Neuronal stem cell (in vitro differentiated cells): ENCODE measurements at regions not wholly inside any gene's neighbourhood (a gene's known extent, or its start where the extent isn't known, plus 50 kb on each side); places are given as distances from the start of the nearest gene placed in this dataset.

Source experiments
- DNase-seq: peaks from one replicate; pipeline ENCODE4 v3.0.0-alpha.2; 2013; ENCODE audit warnings: low spot score
- H2AFZ ChIP-seq: one replicate; pipeline ENCODE4 v1.6.1; 2013; ENCODE audit warnings: mild to moderate bottlenecking, low read length, inconsistent platforms
- H2AK5ac ChIP-seq: 2 replicates; pipeline ENCODE4 v1.6.1; 2013; ENCODE audit warnings: low read depth, mild to moderate bottlenecking, inconsistent platforms, low read length, moderate library complexity, mixed read lengths
- H2BK120ac ChIP-seq: 2 replicates; pipeline ENCODE4 v1.6.1; 2013; ENCODE audit warnings: low read depth, mild to moderate bottlenecking, inconsistent platforms, low read length, moderate library complexity, mixed read lengths
- H2BK12ac ChIP-seq: one replicate; pipeline ENCODE4 v1.6.1; 2013; ENCODE audit warnings: low read length, inconsistent platforms
- H2BK15ac ChIP-seq: 2 replicates; pipeline ENCODE4 v1.6.1; 2013; ENCODE audit warnings: mild to moderate bottlenecking, low read length, inconsistent platforms, mixed read lengths
- H2BK5ac ChIP-seq: one replicate; pipeline ENCODE4 v1.6.1; 2013; ENCODE audit warnings: inconsistent platforms, mild to moderate bottlenecking, low read length, moderate library complexity
- H3K14ac ChIP-seq: one replicate; pipeline ENCODE4 v1.6.1; 2013; ENCODE audit warnings: low read length, inconsistent platforms
- H3K18ac ChIP-seq: 2 replicates; pipeline ENCODE4 v1.6.1; 2013; ENCODE audit warnings: low read length, inconsistent platforms
- H3K23ac ChIP-seq: 2 replicates; pipeline ENCODE4 v1.6.1; 2013; ENCODE audit warnings: low read depth, mild to moderate bottlenecking, mixed read lengths, low read length, inconsistent platforms; ENCODE audit not compliant: poor library complexity
- H3K27ac ChIP-seq: replicated peaks from 3 replicates; pipeline ENCODE4 v1.5.1; 2013; ENCODE audit warnings: low read length, inconsistent platforms
- H3K27me3 ChIP-seq, 3 experiments: 2 replicates each; pipeline ENCODE4 v1.6.1; 2013; ENCODE audit warnings: low read length in 3 of 3, mild to moderate bottlenecking in 2 of 3, inconsistent platforms in 1 of 3, low read depth in 1 of 3, mixed read lengths in 1 of 3, moderate library complexity in 1 of 3; ENCODE audit not compliant: control insufficient read depth in 3 of 3, insufficient read depth in 3 of 3
- H3K36me3 ChIP-seq, 2 donors: replicated peaks in 1 of 2; 2 replicates each; pipeline ENCODE4 v1.6.1; 2013; ENCODE audit warnings: low read length in 2 of 2; ENCODE audit not compliant: control insufficient read depth in 2 of 2, insufficient read depth in 2 of 2
- H3K4ac ChIP-seq: 2 replicates; pipeline ENCODE4 v1.6.1; 2013; ENCODE audit warnings: inconsistent platforms, mild to moderate bottlenecking, low read length, moderate library complexity
- H3K4me1 ChIP-seq, 2 donors: 1 replicate in 1 of 2; 2 replicates in 1 of 2; pipeline ENCODE4 v1.6.1; 2013; ENCODE audit warnings: low read length in 2 of 2, low read depth in 1 of 2; ENCODE audit not compliant: control insufficient read depth in 2 of 2, insufficient read depth in 1 of 2
- H3K4me2 ChIP-seq: one replicate; pipeline ENCODE4 v1.6.1; 2013; ENCODE audit warnings: mild to moderate bottlenecking, low read length, inconsistent platforms; ENCODE audit not compliant: insufficient read depth, poor library complexity, severe bottlenecking
- H3K4me3 ChIP-seq, 2 donors: 2 replicates each; pipeline ENCODE4 v1.5.1; 2013; ENCODE audit warnings: low read length in 2 of 2, mild to moderate bottlenecking in 2 of 2, inconsistent platforms in 1 of 2, moderate library complexity in 1 of 2
- H3K79me1 ChIP-seq: one replicate; pipeline ENCODE4 v1.6.1; 2013; ENCODE audit warnings: low read depth, mild to moderate bottlenecking, inconsistent platforms, low read length, moderate library complexity
- H3K9ac ChIP-seq: one replicate; pipeline ENCODE4 v1.6.1; 2013; ENCODE audit warnings: mild to moderate bottlenecking, low read depth, low read length, inconsistent platforms; ENCODE audit not compliant: poor library complexity
- H3K9me3 ChIP-seq, 2 donors: replicated peaks in 1 of 2; 2 replicates each; pipeline versions ENCODE3 to v1.6.1; 2013; ENCODE audit warnings: low read length in 2 of 2, mild to moderate bottlenecking in 2 of 2, inconsistent platforms in 1 of 2, low read depth in 1 of 2, mixed read lengths in 1 of 2, moderate library complexity in 1 of 2; ENCODE audit not compliant: control insufficient read depth in 2 of 2, insufficient read depth in 1 of 2
- H4K8ac ChIP-seq: one replicate; pipeline ENCODE4 v1.6.1; 2013; ENCODE audit warnings: low read depth, mild to moderate bottlenecking, inconsistent platforms, low read length, moderate library complexity
- H4K91ac ChIP-seq: one replicate; pipeline ENCODE4 v1.6.1; 2013; ENCODE audit warnings: low read length, low read depth, mild to moderate bottlenecking, inconsistent platforms; ENCODE audit not compliant: poor library complexity
- WGBS, 2 donors: extraction: QIAGEN DNeasy Blood & Tissue Kit; methylation state at CpG; one replicate each; pipeline ENCODE4 v1.1.7; 2013; ENCODE audit warnings: missing lambda C conversion rate in 2 of 2, mixed read lengths in 1 of 2; ENCODE audit not compliant: insufficient read length in 2 of 2, insufficient replicate concordance in 1 of 2; ENCODE audit errors: extremely low coverage in 2 of 2; 5-methylcytosine and 5-hydroxymethylcytosine counted together

DNA sequence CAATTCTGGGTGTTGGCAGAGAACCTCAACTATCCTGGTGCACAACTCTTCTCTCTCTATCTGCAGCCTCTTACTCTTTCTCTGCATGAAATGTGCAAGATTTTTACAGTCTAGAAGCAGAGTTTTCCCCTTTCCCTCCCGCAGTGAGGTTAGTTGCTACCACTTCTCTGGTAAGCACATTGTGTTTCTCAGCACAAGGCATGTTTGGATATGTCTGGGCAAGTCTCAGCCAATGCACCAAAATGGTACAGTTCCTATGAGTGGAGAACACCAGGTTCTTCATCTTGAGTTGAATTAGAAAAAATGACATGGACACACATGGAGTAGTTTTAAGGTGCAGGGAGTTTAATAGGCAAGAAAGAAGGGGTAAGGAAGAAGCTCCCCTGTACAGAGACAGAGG, 187.0 kb downstream of the CCNG2 start:
- peaks cover 7 to 21% of the 10 kb centered on the region in 2 donors for H3K9me3 ChIP-seq
- no peak overlapping the region for H3K27ac ChIP-seq
- no peaks in the 10 kb centered on the region for H3K79me1 ChIP-seq
- H3K4ac ChIP-seq = no peak overlapping the region
- H3K4me1 ChIP-seq = no peaks in the 10 kb centered on the region
- H3K27me3 ChIP-seq = no peaks in the 10 kb centered on the region
- no peak overlapping the region for H2AK5ac ChIP-seq
- peak overlapping the region; percentile 40 for H3K18ac ChIP-seq
- H2BK120ac ChIP-seq = no peak overlapping the region
- H2BK5ac ChIP-seq = peak overlapping the region; percentile 43
- no peak overlapping the region for H4K91ac ChIP-seq
- H3K14ac ChIP-seq = no peak overlapping the region
- no peak for DNase-seq
- H3K23ac ChIP-seq = no peak overlapping the region
- no peak overlapping the region for H4K8ac ChIP-seq
- H3K9ac ChIP-seq = no peak overlapping the region
- no peak overlapping the region for H2AFZ ChIP-seq
- no peak overlapping the region for H2BK12ac ChIP-seq
- no CpG with 5 or more reads among the region's 1 CpG for WGBS, 2 donors
- no peak overlapping the region for H2BK15ac ChIP-seq
- no peak overlapping the region for H3K4me2 ChIP-seq
- no peak overlapping the region for H3K4me3 ChIP-seq
- no peaks in the 10 kb centered on the region for H3K36me3 ChIP-seq

- Histone ChIP-seq H3K9me3 (peaks cover 7 to 21% of the 10 kb centered on the region in 2 donors), H3K36me3 (no peaks in the 10 kb centered on the region), H3K4me1 (no peaks in the 10 kb centered on the region), H3K14ac (no peak overlapping the region), H2BK120ac (no peak overlapping the region), H3K23ac (no peak overlapping the region), H2BK15ac (no peak overlapping the region), H2BK5ac (no peak overlapping the region), H3K79me1 (no peaks in the 10 kb centered on the region), H2AFZ (no peak overlapping the region), H3K27me3 (no peaks in the 10 kb centered on the region), H2BK12ac (no peak overlapping the region), H3K18ac (no peak overlapping the region), H4K8ac (no peak overlapping the region), H3K27ac (no peak overlapping the region), H4K91ac (no peak overlapping the region), H3K4ac (no peak overlapping the region), H2AK5ac (no peak overlapping the region), H3K4me3 (no peak overlapping the region), H3K4me2 (no peak overlapping the region), H3K9ac (no peak overlapping the region)
- WGBS, 2 donors = no CpG with 5 or more reads among the region's 1 CpG
- no peak for DNase-seq
Measured at GRCh38 chr4:77344784-77345183, 187.8 kb downstream of the CCNG2 start.

DNA sequence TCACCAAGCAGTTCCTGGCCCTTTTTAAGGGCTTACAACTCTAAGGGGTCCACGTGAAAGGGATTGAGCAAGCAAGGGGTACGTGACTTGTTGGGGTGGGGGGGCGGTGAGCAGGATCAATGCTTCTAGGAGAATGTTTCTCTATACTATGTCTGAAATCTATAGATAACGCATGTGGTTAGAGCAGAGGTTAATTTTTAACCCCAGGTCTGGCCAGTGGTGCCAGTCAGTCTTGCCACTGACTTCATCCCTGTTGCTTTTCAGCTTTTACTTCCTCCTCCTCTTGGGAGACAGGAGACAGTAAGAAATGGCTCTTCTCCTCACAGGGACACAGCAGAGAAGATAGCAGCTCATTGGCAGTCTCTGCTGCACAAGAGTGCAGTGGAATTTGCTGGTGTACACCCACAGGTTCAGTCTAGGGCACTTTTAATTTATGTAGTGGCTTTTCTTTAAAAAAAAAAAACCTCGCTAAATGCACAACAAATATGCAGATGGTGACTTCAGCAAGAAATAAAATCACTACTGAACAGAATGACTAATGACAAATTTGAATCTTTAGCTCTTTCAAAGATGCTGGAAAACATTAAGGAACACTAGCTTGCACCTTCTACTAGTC, 190.5 kb downstream of the CCNG2 start:
- no CpG with 5 or more reads among the region's 5 CpGs for WGBS, 2 donors
- Histone ChIP-seq H2BK15ac (no peak overlapping the region), H3K27ac (no peak overlapping the region), H3K4me2 (no peak overlapping the region), H3K4ac (no peak overlapping the region), H3K36me3 (no peaks in the 10 kb centered on the region), H3K4me3 (no peak overlapping the region), H2AFZ (no peak overlapping the region), H2BK5ac (no peak overlapping the region), H4K8ac (no peak overlapping the region), H3K4me1 (no peaks in the 10 kb centered on the region), H2BK120ac (no peak overlapping the region), H3K23ac (no peak overlapping the region), H2AK5ac (no peak overlapping the region), H3K9ac (no peak overlapping the region), H3K18ac (no peak overlapping the region), H3K27me3 (no peaks in the 10 kb centered on the region), H3K79me1 (no peaks in the 10 kb centered on the region), H3K9me3 (peaks cover 2 to 13% of the 10 kb centered on the region in 2 donors), H4K91ac (no peak overlapping the region), H3K14ac (no peak overlapping the region), H2BK12ac (no peak overlapping the region)
- DNase-seq = no peak

- no peaks in the 10 kb centered on the region for H3K79me1 ChIP-seq
- no peak overlapping the region for H2BK15ac ChIP-seq
- no peak overlapping the region for H3K18ac ChIP-seq
- H3K4ac ChIP-seq = no peak overlapping the region
- H3K27ac ChIP-seq = no peak overlapping the region
- no peak overlapping the region for H4K91ac ChIP-seq
- H2BK12ac ChIP-seq = no peak overlapping the region
- no peak overlapping the region for H3K9ac ChIP-seq
- no peak overlapping the region for H2AK5ac ChIP-seq
- peaks cover 0 to 2% of the 10 kb centered on the region in 2 donors for H3K9me3 ChIP-seq
- no peak for DNase-seq
- no peak overlapping the region for H3K4me2 ChIP-seq
- no peaks in the 10 kb centered on the region for H3K36me3 ChIP-seq
- no peak overlapping the region for H2AFZ ChIP-seq
- H3K4me3 ChIP-seq = no peak overlapping the region
- no peak overlapping the region for H3K14ac ChIP-seq
- no peaks in the 10 kb centered on the region for H3K4me1 ChIP-seq
- no peak overlapping the region for H2BK120ac ChIP-seq
- no peak overlapping the region for H2BK5ac ChIP-seq
- no peaks in the 10 kb centered on the region for H3K27me3 ChIP-seq
- no peak overlapping the region for H3K23ac ChIP-seq
- H4K8ac ChIP-seq = no peak overlapping the region
Measured at GRCh38 chr4:77348815-77349214, 191.8 kb downstream of the CCNG2 start.
